ENCODE measurements at regions not wholly inside any gene's neighbourhood (a gene's known extent, or its start where the extent isn't known, plus 50 kb on each side); places are given as distances from the start of the nearest gene placed in this dataset.

GRCh38 chr13:22091971-22092300 is 421.1 kb downstream of the FGF9 start:
- TF ChIP-seq POLR2A (IDR thresholded peaks at IDR 0.05) (no peak), CTCF (IDR thresholded peaks at IDR 0.05) (no peak)

Measured in lower leg skin (tissue), 3 donors.